ENCODE measurements at regions not wholly inside any gene's neighbourhood (a gene's known extent, or its start where the extent isn't known, plus 50 kb on each side); places are given as distances from the start of the nearest gene placed in this dataset.

GRCh38 chr7:46032353-46032752 lies 111.3 kb upstream of the IGFBP3 start:
- no peaks in the 10 kb centered on the region for H3K27me3 ChIP-seq (ENCODE audit: control insufficient read depth, insufficient read depth, low read length, poor library complexity, severe bottlenecking)
- H3K9me3 ChIP-seq (ENCODE audit: control insufficient read depth, low read length) = no peaks in the 10 kb centered on the region
- no peak overlapping the region for H3K4me3 ChIP-seq (ENCODE audit: insufficient read depth, low read depth, low read length)
- no peaks in the 10 kb centered on the region for H3K4me1 ChIP-seq (ENCODE audit: control insufficient read depth, insufficient read depth, low read length)
- H3K36me3 ChIP-seq (ENCODE audit: control insufficient read depth, insufficient read depth, low read length) = no peaks in the 10 kb centered on the region
- WGBS, 2 experiments = 94 to 95% methylated on average over 6 of the region's 6 CpGs
- H3K27ac ChIP-seq (ENCODE audit: insufficient read depth, low read depth, low read length, poor library complexity, severe bottlenecking) = no peak overlapping the region

- no peaks in the 10 kb centered on the region for H3K4me1 ChIP-seq (ENCODE audit: control insufficient read depth, insufficient read depth, low read length)
- no peaks in the 10 kb centered on the region for H3K27me3 ChIP-seq (ENCODE audit: control insufficient read depth, insufficient read depth, low read length, poor library complexity, severe bottlenecking)
- no peak overlapping the region for H3K27ac ChIP-seq (ENCODE audit: insufficient read depth, low read depth, low read length, poor library complexity, severe bottlenecking)
- H3K4me3 ChIP-seq (ENCODE audit: insufficient read depth, low read depth, low read length) = no peak overlapping the region
- 88 to 90% methylated on average over 2 of the region's 2 CpGs for WGBS, 2 experiments
- no peaks in the 10 kb centered on the region for H3K36me3 ChIP-seq (ENCODE audit: control insufficient read depth, insufficient read depth, low read length)
- no peaks in the 10 kb centered on the region for H3K9me3 ChIP-seq (ENCODE audit: control insufficient read depth, low read length)
These were observed 108.1 kb upstream of the IGFBP3 start for GRCh38 chr7:46029111-46029704.

- H3K36me3 ChIP-seq (ENCODE audit: control insufficient read depth, insufficient read depth, low read length) = no peaks in the 10 kb centered on the region
- H3K4me1 ChIP-seq (ENCODE audit: control insufficient read depth, insufficient read depth, low read length) = no peaks in the 10 kb centered on the region
- H3K9me3 ChIP-seq (ENCODE audit: control insufficient read depth, low read length) = no peaks in the 10 kb centered on the region
- no peak overlapping the region for H3K27ac ChIP-seq (ENCODE audit: insufficient read depth, low read depth, low read length, poor library complexity, severe bottlenecking)
- no peak overlapping the region for H3K4me3 ChIP-seq (ENCODE audit: insufficient read depth, low read depth, low read length)
- WGBS, 2 experiments = 97 to 100% methylated on average over 1 of the region's 1 CpG
- no peaks in the 10 kb centered on the region for H3K27me3 ChIP-seq (ENCODE audit: control insufficient read depth, insufficient read depth, low read length, poor library complexity, severe bottlenecking)
These were observed 107.2 kb upstream of the IGFBP3 start for GRCh38 chr7:46028246-46028645.

- Histone ChIP-seq H3K4me3 (ENCODE audit: insufficient read depth, low read depth, low read length) (no peak overlapping the region), H3K27me3 (ENCODE audit: control insufficient read depth, insufficient read depth, low read length, poor library complexity, severe bottlenecking) (no peaks in the 10 kb centered on the region), H3K36me3 (ENCODE audit: control insufficient read depth, insufficient read depth, low read length) (no peaks in the 10 kb centered on the region), H3K9me3 (ENCODE audit: control insufficient read depth, low read length) (no peaks in the 10 kb centered on the region), H3K27ac (ENCODE audit: insufficient read depth, low read depth, low read length, poor library complexity, severe bottlenecking) (no peak overlapping the region), H3K4me1 (ENCODE audit: control insufficient read depth, insufficient read depth, low read length) (no peaks in the 10 kb centered on the region)
- 95 to 100% methylated on average over 1 of the region's 1 CpG for WGBS, 2 experiments
These were observed 105.7 kb upstream of the IGFBP3 start for GRCh38 chr7:46026741-46027140.

- H3K27ac ChIP-seq (ENCODE audit: insufficient read depth, low read depth, low read length, poor library complexity, severe bottlenecking) = no peak overlapping the region
- H3K27me3 ChIP-seq (ENCODE audit: control insufficient read depth, insufficient read depth, low read length, poor library complexity, severe bottlenecking) = no peaks in the 10 kb centered on the region
- H3K36me3 ChIP-seq (ENCODE audit: control insufficient read depth, insufficient read depth, low read length) = no peaks in the 10 kb centered on the region
- H3K4me1 ChIP-seq (ENCODE audit: control insufficient read depth, insufficient read depth, low read length) = no peaks in the 10 kb centered on the region
- no peaks in the 10 kb centered on the region for H3K9me3 ChIP-seq (ENCODE audit: control insufficient read depth, low read length)
- H3K4me3 ChIP-seq (ENCODE audit: insufficient read depth, low read depth, low read length) = no peak overlapping the region
- WGBS, 2 experiments = 92 to 97% methylated on average over 6 of the region's 6 CpGs
These were observed 103.3 kb upstream of the IGFBP3 start for GRCh38 chr7:46024263-46024916.

GRCh38 chr7:46022397-46022796 lies 101.3 kb upstream of the IGFBP3 start:
- Histone ChIP-seq H3K4me1 (ENCODE audit: control insufficient read depth, insufficient read depth, low read length) (no peaks in the 10 kb centered on the region), H3K27me3 (ENCODE audit: control insufficient read depth, insufficient read depth, low read length, poor library complexity, severe bottlenecking) (no peaks in the 10 kb centered on the region), H3K27ac (ENCODE audit: insufficient read depth, low read depth, low read length, poor library complexity, severe bottlenecking) (no peak overlapping the region), H3K9me3 (ENCODE audit: control insufficient read depth, low read length) (no peaks in the 10 kb centered on the region), H3K4me3 (ENCODE audit: insufficient read depth, low read depth, low read length) (no peak overlapping the region), H3K36me3 (ENCODE audit: control insufficient read depth, insufficient read depth, low read length) (no peaks in the 10 kb centered on the region)
- WGBS, 2 experiments = 87 to 92% methylated on average over 2 of the region's 2 CpGs

GRCh38 chr7:46015107-46015868 lies 94.2 kb upstream of the IGFBP3 start:
- Histone ChIP-seq H3K36me3 (ENCODE audit: control insufficient read depth, insufficient read depth, low read length) (no peaks in the 10 kb centered on the region), H3K27ac (ENCODE audit: insufficient read depth, low read depth, low read length, poor library complexity, severe bottlenecking) (no peak overlapping the region), H3K4me1 (ENCODE audit: control insufficient read depth, insufficient read depth, low read length) (peaks cover 7% of the 10 kb centered on the region), H3K27me3 (ENCODE audit: control insufficient read depth, insufficient read depth, low read length, poor library complexity, severe bottlenecking) (no peaks in the 10 kb centered on the region), H3K4me3 (ENCODE audit: insufficient read depth, low read depth, low read length) (no peak overlapping the region), H3K9me3 (ENCODE audit: control insufficient read depth, low read length) (no peaks in the 10 kb centered on the region)
- WGBS, 2 experiments = 32 to 38% methylated on average over 13 of the region's 13 CpGs

GRCh38 chr7:46011501-46011900 lies 90.4 kb upstream of the IGFBP3 start:
- 67% methylated on average over 1 of the region's 1 CpG; no CpG with 5 or more reads in 1 of the 2 experiments for WGBS, 2 experiments
- H3K4me3 ChIP-seq (ENCODE audit: insufficient read depth, low read depth, low read length) = no peak overlapping the region

GRCh38 chr7:46011059-46011458 lies 90.0 kb upstream of the IGFBP3 start:
- no peaks in the 10 kb centered on the region for H3K27me3 ChIP-seq (ENCODE audit: control insufficient read depth, insufficient read depth, low read length, poor library complexity, severe bottlenecking)
- H3K4me1 ChIP-seq (ENCODE audit: control insufficient read depth, insufficient read depth, low read length) = peaks cover 7% of the 10 kb centered on the region
- no peaks in the 10 kb centered on the region for H3K9me3 ChIP-seq (ENCODE audit: control insufficient read depth, low read length)
- no peak overlapping the region for H3K4me3 ChIP-seq (ENCODE audit: insufficient read depth, low read depth, low read length)
- no peak overlapping the region for H3K27ac ChIP-seq (ENCODE audit: insufficient read depth, low read depth, low read length, poor library complexity, severe bottlenecking)
- H3K36me3 ChIP-seq (ENCODE audit: control insufficient read depth, insufficient read depth, low read length) = no peaks in the 10 kb centered on the region
- 93 to 97% methylated on average over 1 to 2 of the region's 2 CpGs for WGBS, 2 experiments

More at GRCh38 chr7:46011501-46011900, 90.4 kb upstream of the IGFBP3 start:
- Histone ChIP-seq H3K27ac (ENCODE audit: insufficient read depth, low read depth, low read length, poor library complexity, severe bottlenecking) (no peak overlapping the region), H3K36me3 (ENCODE audit: control insufficient read depth, insufficient read depth, low read length) (no peaks in the 10 kb centered on the region), H3K9me3 (ENCODE audit: control insufficient read depth, low read length) (no peaks in the 10 kb centered on the region), H3K4me1 (ENCODE audit: control insufficient read depth, insufficient read depth, low read length) (peaks cover 7% of the 10 kb centered on the region), H3K27me3 (ENCODE audit: control insufficient read depth, insufficient read depth, low read length, poor library complexity, severe bottlenecking) (no peaks in the 10 kb centered on the region)

- no peaks in the 10 kb centered on the region for H3K4me1 ChIP-seq (ENCODE audit: control insufficient read depth, insufficient read depth, low read length)
- H3K36me3 ChIP-seq (ENCODE audit: control insufficient read depth, insufficient read depth, low read length) = no peaks in the 10 kb centered on the region
- H3K9me3 ChIP-seq (ENCODE audit: control insufficient read depth, low read length) = no peaks in the 10 kb centered on the region
- no peaks in the 10 kb centered on the region for H3K27me3 ChIP-seq (ENCODE audit: control insufficient read depth, insufficient read depth, low read length, poor library complexity, severe bottlenecking)
- H3K27ac ChIP-seq (ENCODE audit: insufficient read depth, low read depth, low read length, poor library complexity, severe bottlenecking) = no peak overlapping the region
- H3K4me3 ChIP-seq (ENCODE audit: insufficient read depth, low read depth, low read length) = no peak overlapping the region
- 86 to 92% methylated on average over 2 of the region's 2 CpGs for WGBS, 2 experiments
These were observed 88.1 kb upstream of the IGFBP3 start for GRCh38 chr7:46009211-46009610.
